ENCODE measurements at regions not wholly inside any gene's neighbourhood (a gene's known extent, or its start where the extent isn't known, plus 50 kb on each side); places are given as distances from the start of the nearest gene placed in this dataset.

DNA sequence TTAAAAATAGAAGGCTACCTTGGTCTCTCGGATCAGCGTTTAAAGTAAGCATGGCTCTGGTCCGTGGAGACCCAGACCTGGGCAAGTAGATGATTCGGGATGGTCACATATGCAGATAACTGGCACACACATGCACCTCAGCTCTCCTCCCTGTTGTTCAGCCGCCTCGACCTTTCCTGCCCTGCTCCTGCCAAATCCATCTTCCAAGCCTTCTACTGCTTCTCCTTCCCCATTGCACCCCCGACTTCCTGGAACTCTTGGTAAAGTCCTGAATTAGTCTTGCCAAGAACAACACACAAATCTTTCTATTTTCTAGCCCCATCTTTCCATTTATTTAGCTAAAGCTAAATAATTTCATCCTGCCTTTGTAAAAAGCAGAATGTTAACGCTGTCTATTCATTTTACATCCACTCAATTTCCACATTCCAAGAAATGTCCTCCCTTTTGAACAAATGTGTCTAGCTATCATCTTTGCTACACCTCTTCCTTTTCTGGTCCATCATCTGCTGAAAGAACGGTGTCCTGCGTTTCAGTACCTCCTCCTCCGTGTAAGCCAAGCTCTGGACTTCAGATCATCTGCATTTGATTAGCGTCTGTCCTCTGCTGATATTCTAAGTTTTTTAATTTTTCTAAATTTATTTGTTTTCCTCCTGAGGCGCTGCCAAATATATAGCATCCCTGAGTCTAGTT, 92.5 kb downstream of the ZIC5 start:
- peaks cover 3% of the 10 kb centered on the region for H3K4me1 Mint-ChIP-seq
- H3K4me3 Mint-ChIP-seq = no peak overlapping the region
- peaks cover 8% of the 10 kb centered on the region for H3K36me3 Mint-ChIP-seq (ENCODE audit: low read depth)
- peaks cover 6% of the 10 kb centered on the region for H3K27me3 Mint-ChIP-seq
- DNase-seq (no peak), ATAC-seq (no peak)
- H3K27ac Mint-ChIP-seq = no peak overlapping the region
- no peaks in the 10 kb centered on the region for H3K9me3 ChIP-seq (ENCODE audit: control insufficient read depth, low read length, poor library complexity, severe bottlenecking)

DNA sequence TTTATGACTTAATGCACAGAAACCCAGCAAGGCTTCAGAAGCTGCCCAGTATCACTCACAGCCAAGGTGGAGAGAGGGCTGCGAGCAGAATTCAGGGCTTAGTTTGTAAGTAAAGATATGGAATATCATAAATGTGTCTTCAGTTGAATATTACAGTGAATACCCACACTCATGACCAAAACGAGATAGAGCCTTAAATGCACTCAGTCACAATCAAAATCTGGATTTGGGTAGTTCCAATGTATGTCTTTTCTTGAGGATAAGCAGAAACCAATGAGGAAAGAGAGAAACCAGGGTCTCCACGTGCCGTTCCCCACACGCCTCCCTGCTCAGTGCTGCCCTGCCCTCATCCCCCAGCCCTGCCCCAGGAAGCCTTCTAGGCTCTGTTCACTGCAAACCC, 94.9 kb downstream of the ZIC5 start:
- peaks cover 6% of the 10 kb centered on the region for H3K27me3 Mint-ChIP-seq
- H3K4me3 Mint-ChIP-seq = no peak overlapping the region
- no peak overlapping the region for H3K27ac Mint-ChIP-seq
- no peaks in the 10 kb centered on the region for H3K9me3 ChIP-seq (ENCODE audit: control insufficient read depth, low read length, poor library complexity, severe bottlenecking)
- H3K36me3 Mint-ChIP-seq (ENCODE audit: low read depth) = peaks cover 14% of the 10 kb centered on the region
- DNase-seq (no peak), ATAC-seq (no peak)
- H3K4me1 Mint-ChIP-seq = peaks cover 3% of the 10 kb centered on the region

GRCh38 chr13:99875391-99875790, 96.2 kb downstream of the ZIC5 start:
- DNase-seq = no peak
- Mint-ChIP-seq H3K4me1 (peaks cover 3% of the 10 kb centered on the region), H3K4me3 (no peak overlapping the region), H3K36me3 (ENCODE audit: low read depth) (peaks cover 14% of the 10 kb centered on the region), H3K27ac (no peak overlapping the region), H3K27me3 (peaks cover 6% of the 10 kb centered on the region)
- H3K9me3 ChIP-seq (ENCODE audit: control insufficient read depth, low read length, poor library complexity, severe bottlenecking) = no peaks in the 10 kb centered on the region
- ATAC-seq = no peak

- H3K27ac Mint-ChIP-seq = no peak overlapping the region
- DNase-seq = no peak
- ATAC-seq = no peak
- H3K4me3 Mint-ChIP-seq = no peak overlapping the region
- H3K36me3 Mint-ChIP-seq (ENCODE audit: low read depth) = peaks cover 10% of the 10 kb centered on the region
- H3K4me1 Mint-ChIP-seq = peaks cover 3% of the 10 kb centered on the region
- no peaks in the 10 kb centered on the region for H3K9me3 ChIP-seq (ENCODE audit: control insufficient read depth, low read length, poor library complexity, severe bottlenecking)
- H3K27me3 Mint-ChIP-seq = peaks cover 6% of the 10 kb centered on the region
These were observed 97.6 kb downstream of the ZIC5 start for GRCh38 chr13:99873832-99874430.

GRCh38 chr13:99873141-99873540, 98.4 kb downstream of the ZIC5 start:
- Mint-ChIP-seq H3K36me3 (ENCODE audit: low read depth) (peaks cover 9% of the 10 kb centered on the region), H3K4me1 (peaks cover 3% of the 10 kb centered on the region), H3K27ac (no peak overlapping the region), H3K27me3 (peaks cover 6% of the 10 kb centered on the region), H3K4me3 (no peak overlapping the region)
- H3K9me3 ChIP-seq (ENCODE audit: control insufficient read depth, low read length, poor library complexity, severe bottlenecking) = no peaks in the 10 kb centered on the region
- DNase-seq = no peak
- ATAC-seq = no peak

- Mint-ChIP-seq H3K4me3 (no peak overlapping the region), H3K27ac (no peak overlapping the region), H3K27me3 (no peaks in the 10 kb centered on the region), H3K36me3 (ENCODE audit: low read depth) (peaks cover 6% of the 10 kb centered on the region), H3K4me1 (no peaks in the 10 kb centered on the region)
- DNase-seq (no peak), ATAC-seq (no peak)
- no peaks in the 10 kb centered on the region for H3K9me3 ChIP-seq (ENCODE audit: control insufficient read depth, low read length, poor library complexity, severe bottlenecking)
These were observed 100.2 kb downstream of the ZIC5 start for GRCh38 chr13:99871249-99871898.

- Mint-ChIP-seq H3K36me3 (ENCODE audit: low read depth) (peaks cover 6% of the 10 kb centered on the region), H3K27me3 (no peaks in the 10 kb centered on the region), H3K4me3 (no peak overlapping the region), H3K27ac (no peak overlapping the region), H3K4me1 (no peaks in the 10 kb centered on the region)
- DNase-seq (no peak), ATAC-seq (no peak)
- no peaks in the 10 kb centered on the region for H3K9me3 ChIP-seq (ENCODE audit: control insufficient read depth, low read length, poor library complexity, severe bottlenecking)
These were observed 101.0 kb downstream of the ZIC5 start for GRCh38 chr13:99870541-99870940.

DNA sequence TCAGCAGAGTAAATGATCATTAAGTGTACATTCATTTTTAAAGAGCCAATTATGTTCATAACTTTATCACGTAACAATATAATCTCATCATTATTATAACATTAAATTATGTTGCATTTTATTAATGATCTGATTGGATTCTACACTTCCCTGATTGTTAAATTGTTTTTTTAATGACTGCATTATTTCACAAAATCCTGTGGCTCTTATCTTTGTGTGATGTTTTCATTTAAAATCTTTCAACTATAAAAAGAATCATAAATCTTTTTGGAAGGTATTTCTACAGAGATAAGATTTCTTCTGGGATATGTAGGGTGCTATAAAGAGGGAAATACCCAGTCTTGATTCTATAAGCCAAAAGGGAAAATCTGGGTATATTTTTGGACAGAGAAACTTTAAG, 101.7 kb downstream of the ZIC5 start:
- Mint-ChIP-seq H3K27me3 (no peaks in the 10 kb centered on the region), H3K36me3 (ENCODE audit: low read depth) (peaks cover 6% of the 10 kb centered on the region), H3K4me1 (no peaks in the 10 kb centered on the region), H3K27ac (no peak overlapping the region), H3K4me3 (no peak overlapping the region)
- ATAC-seq = no peak
- H3K9me3 ChIP-seq (ENCODE audit: control insufficient read depth, low read length, poor library complexity, severe bottlenecking) = no peaks in the 10 kb centered on the region
- DNase-seq = no peak

DNA sequence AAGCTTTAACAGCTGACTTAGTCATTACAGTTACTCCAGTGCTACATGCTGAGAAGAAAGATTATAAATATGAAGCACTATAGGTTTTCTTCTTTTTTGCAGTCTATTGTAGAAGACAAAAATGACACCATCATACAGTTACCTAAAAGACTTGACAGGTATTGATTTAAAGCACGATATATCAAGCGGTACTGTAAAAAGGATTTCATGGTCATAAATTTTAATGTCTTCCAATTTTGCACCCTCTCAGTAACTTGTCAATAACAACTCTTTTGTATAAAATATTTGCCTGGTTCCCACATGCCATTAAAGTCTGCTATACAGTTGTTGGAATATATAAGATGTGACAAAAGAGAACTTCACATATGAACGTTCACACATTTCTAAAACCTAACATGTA, 102.8 kb downstream of the ZIC5 start:
- Mint-ChIP-seq H3K4me1 (no peaks in the 10 kb centered on the region), H3K27me3 (no peaks in the 10 kb centered on the region), H3K36me3 (ENCODE audit: low read depth) (peaks cover 6% of the 10 kb centered on the region), H3K4me3 (no peak overlapping the region), H3K27ac (no peak overlapping the region)
- ATAC-seq (no peak), DNase-seq (no peak)
- H3K9me3 ChIP-seq (ENCODE audit: control insufficient read depth, low read length, poor library complexity, severe bottlenecking) = no peaks in the 10 kb centered on the region

- Mint-ChIP-seq H3K27me3 (no peaks in the 10 kb centered on the region), H3K36me3 (ENCODE audit: low read depth) (peaks cover 6% of the 10 kb centered on the region), H3K4me3 (no peak overlapping the region)
These were observed 103.9 kb downstream of the ZIC5 start for GRCh38 chr13:99867535-99868257.

GRCh38 chr13:99866781-99867180, 104.8 kb downstream of the ZIC5 start:
- H3K4me1 Mint-ChIP-seq = no peaks in the 10 kb centered on the region
- H3K36me3 Mint-ChIP-seq (ENCODE audit: low read depth) = peaks cover 2% of the 10 kb centered on the region
- ATAC-seq (no peak), DNase-seq (no peak)
- H3K27me3 Mint-ChIP-seq = no peaks in the 10 kb centered on the region
- no peak overlapping the region for H3K4me3 Mint-ChIP-seq
- H3K27ac Mint-ChIP-seq = no peak overlapping the region
- H3K9me3 ChIP-seq (ENCODE audit: control insufficient read depth, low read length, poor library complexity, severe bottlenecking) = no peaks in the 10 kb centered on the region

More at GRCh38 chr13:99867535-99868257, 103.9 kb downstream of the ZIC5 start:
- H3K9me3 ChIP-seq (ENCODE audit: control insufficient read depth, low read length, poor library complexity, severe bottlenecking) = no peaks in the 10 kb centered on the region
- DNase-seq (no peak), ATAC-seq (no peak)
- no peak overlapping the region for H3K27ac Mint-ChIP-seq
- H3K4me1 Mint-ChIP-seq = no peaks in the 10 kb centered on the region

DNA sequence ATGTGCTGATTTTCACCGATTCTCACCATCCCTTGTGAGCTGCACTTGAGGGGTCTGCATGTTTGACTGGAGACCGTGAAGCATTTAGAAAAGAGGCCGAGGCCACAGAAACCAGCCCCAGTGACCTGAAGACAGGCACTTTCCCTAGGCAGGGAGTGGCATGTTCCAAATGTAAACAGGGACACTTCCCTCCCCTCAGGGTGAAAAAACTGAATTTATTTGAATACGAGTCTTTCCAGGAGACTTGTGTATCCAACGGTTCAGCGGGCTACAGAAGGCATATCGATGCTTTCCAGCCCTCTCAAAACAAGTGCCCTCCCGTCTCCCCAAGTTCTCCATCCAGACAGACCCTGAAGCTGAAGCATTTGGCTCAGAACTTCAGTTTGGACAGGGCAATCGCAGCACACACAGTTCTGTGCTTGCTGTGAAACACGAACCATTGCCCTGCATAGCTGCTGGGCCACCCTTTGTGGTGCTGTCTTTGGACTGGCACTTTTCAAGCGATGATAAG, 106.1 kb downstream of the ZIC5 start:
- H3K9me3 ChIP-seq (ENCODE audit: control insufficient read depth, low read length, poor library complexity, severe bottlenecking) = no peaks in the 10 kb centered on the region
- Mint-ChIP-seq H3K36me3 (ENCODE audit: low read depth) (peaks cover 2% of the 10 kb centered on the region), H3K4me1 (no peaks in the 10 kb centered on the region), H3K27me3 (no peaks in the 10 kb centered on the region), H3K27ac (no peak overlapping the region), H3K4me3 (no peak overlapping the region)
- no peak for ATAC-seq
- DNase-seq = no peak

DNA sequence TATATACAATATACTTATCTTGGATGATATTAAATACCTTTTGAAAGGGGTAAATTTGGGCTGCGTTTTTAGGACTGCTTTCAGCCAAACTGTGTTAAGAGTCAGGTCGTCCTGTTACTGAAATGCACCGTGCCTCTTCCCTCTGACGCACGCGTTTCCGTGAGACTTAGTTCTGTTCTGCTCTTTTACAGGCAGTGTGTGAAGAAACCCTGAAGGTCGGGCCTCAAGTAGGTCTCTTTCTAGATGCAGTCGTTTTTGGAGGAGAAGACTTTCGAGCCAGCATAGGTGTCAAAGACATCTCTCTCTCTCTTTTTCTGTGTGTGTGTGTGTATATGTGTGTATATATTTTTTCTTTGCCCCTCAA, 107.0 kb downstream of the ZIC5 start:
- peaks cover 2% of the 10 kb centered on the region for H3K36me3 Mint-ChIP-seq (ENCODE audit: low read depth)
- no peak overlapping the region for H3K27ac Mint-ChIP-seq
- H3K4me3 Mint-ChIP-seq = no peak overlapping the region
- peaks cover 3% of the 10 kb centered on the region for H3K4me1 Mint-ChIP-seq
- DNase-seq = no peak
- H3K9me3 ChIP-seq (ENCODE audit: control insufficient read depth, low read length, poor library complexity, severe bottlenecking) = no peaks in the 10 kb centered on the region
- ATAC-seq = no peak
- no peaks in the 10 kb centered on the region for H3K27me3 Mint-ChIP-seq

All from T-helper 17 cell (primary cell).